PC-3 (cell line): ENCODE measurements at regions not wholly inside any gene's neighbourhood (a gene's known extent, or its start where the extent isn't known, plus 50 kb on each side); places are given as distances from the start of the nearest gene placed in this dataset.

Experiments
- EZH2phosphoT487 ChIP-seq: fragments of 300-600 bp; sonication (generic); IDR thresholded peaks from 2 replicates; pipeline ENCODE4 v1.6.1; 2018; ENCODE audit warnings: mild to moderate bottlenecking, antibody characterized with exemption, low read length, borderline replicate concordance
- TF ChIP-seq, protein P1 (sequence below): fragments of 300-600 bp; sonication (generic); conservative IDR thresholded peaks from 2 replicates; pipeline ENCODE4 v1.5.1; 2017; ENCODE audit warnings: antibody characterized with exemption, low read depth, mild to moderate bottlenecking, low read length

DNA sequence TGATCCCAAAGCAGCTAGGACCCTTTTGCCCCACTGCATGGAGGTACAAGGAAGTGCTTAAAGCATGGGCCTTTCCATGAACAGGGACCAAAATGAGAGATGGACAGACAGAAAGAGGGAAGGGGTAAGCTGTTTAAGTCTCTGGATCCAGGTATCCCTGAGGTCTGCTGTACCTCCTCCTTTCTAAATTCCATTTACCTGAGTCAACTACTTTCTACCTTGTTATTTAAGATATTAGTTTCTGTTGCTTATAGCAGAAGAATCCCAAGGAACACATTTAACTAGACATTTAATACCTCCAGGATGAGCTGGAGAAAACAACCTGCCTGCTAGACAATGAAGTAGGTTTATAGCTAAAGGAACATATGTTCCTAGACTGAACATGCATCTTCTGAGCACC is 157.6 kb upstream of the TMCC3 start:
- TF ChIP-seq EZH2phosphoT487: no peak
- TF ChIP-seq, protein P1, sequence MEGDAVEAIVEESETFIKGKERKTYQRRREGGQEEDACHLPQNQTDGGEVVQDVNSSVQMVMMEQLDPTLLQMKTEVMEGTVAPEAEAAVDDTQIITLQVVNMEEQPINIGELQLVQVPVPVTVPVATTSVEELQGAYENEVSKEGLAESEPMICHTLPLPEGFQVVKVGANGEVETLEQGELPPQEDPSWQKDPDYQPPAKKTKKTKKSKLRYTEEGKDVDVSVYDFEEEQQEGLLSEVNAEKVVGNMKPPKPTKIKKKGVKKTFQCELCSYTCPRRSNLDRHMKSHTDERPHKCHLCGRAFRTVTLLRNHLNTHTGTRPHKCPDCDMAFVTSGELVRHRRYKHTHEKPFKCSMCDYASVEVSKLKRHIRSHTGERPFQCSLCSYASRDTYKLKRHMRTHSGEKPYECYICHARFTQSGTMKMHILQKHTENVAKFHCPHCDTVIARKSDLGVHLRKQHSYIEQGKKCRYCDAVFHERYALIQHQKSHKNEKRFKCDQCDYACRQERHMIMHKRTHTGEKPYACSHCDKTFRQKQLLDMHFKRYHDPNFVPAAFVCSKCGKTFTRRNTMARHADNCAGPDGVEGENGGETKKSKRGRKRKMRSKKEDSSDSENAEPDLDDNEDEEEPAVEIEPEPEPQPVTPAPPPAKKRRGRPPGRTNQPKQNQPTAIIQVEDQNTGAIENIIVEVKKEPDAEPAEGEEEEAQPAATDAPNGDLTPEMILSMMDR: no peak
